HG03457 (cell line): ENCODE measurements at regions not wholly inside any gene's neighbourhood (a gene's known extent, or its start where the extent isn't known, plus 50 kb on each side); places are given as distances from the start of the nearest gene placed in this dataset.
"Not testable (repeated sequence)": the region's sequence is repeated elsewhere in the genome, so short reads cannot be mapped to it uniquely, and the experiment has no call there.

ENCODE experiments used
- ATAC-seq: cut with Tn5 transposase; IDR thresholded peaks from one replicate; pipeline ENCODE4 v1.9.1; 2021; ENCODE audit warnings: moderate number of reproducible peaks; ENCODE audit not compliant: unreplicated experiment

GRCh38 chr4:186954509-186954908 lies 230.9 kb upstream of the FAT1 start:
- ATAC-seq = no peak

GRCh38 chr4:186954956-186955355 lies 231.3 kb upstream of the FAT1 start:
- no peak for ATAC-seq

GRCh38 chr4:186957952-186958555 lies 234.4 kb upstream of the FAT1 start:
- no peak for ATAC-seq

- no peak for ATAC-seq
Observed at GRCh38 chr4:186958726-186959350, 235.2 kb upstream of the FAT1 start.

- ATAC-seq = no peak
Observed at GRCh38 chr4:186979961-186980745, 256.5 kb upstream of the FAT1 start.

GRCh38 chr4:186981161-186981560 lies 257.5 kb upstream of the FAT1 start:
- no peak for ATAC-seq

- no peak for ATAC-seq
Observed at GRCh38 chr4:186982160-186982559, 258.5 kb upstream of the FAT1 start.

- ATAC-seq = no peak
Observed at GRCh38 chr4:186984105-186984644, 260.5 kb upstream of the FAT1 start.

GRCh38 chr4:186999686-187000085 lies 276.0 kb upstream of the FAT1 start:
- no peak for ATAC-seq

GRCh38 chr4:187000281-187000680 lies 276.6 kb upstream of the FAT1 start:
- ATAC-seq = no peak

- not testable (repeated sequence) for ATAC-seq
Observed at GRCh38 chr4:187002133-187002532, 278.5 kb upstream of the FAT1 start.

GRCh38 chr4:187004628-187005027 lies 281.0 kb upstream of the FAT1 start:
- ATAC-seq = no peak

- no peak for ATAC-seq
Observed at GRCh38 chr4:187006189-187006618, 282.5 kb upstream of the FAT1 start.

GRCh38 chr4:187010052-187010451 lies 286.4 kb upstream of the FAT1 start:
- ATAC-seq = no peak

GRCh38 chr4:187016101-187016500 lies 292.4 kb upstream of the FAT1 start:
- no peak for ATAC-seq

GRCh38 chr4:187017147-187017546 lies 293.5 kb upstream of the FAT1 start:
- no peak for ATAC-seq

GRCh38 chr4:187019896-187020295 lies 296.2 kb upstream of the FAT1 start:
- no peak for ATAC-seq

- ATAC-seq = no peak
Observed at GRCh38 chr4:187020676-187021075, 297.0 kb upstream of the FAT1 start.

GRCh38 chr4:187021436-187022205 lies 298.0 kb upstream of the FAT1 start:
- ATAC-seq = no peak

- no peak for ATAC-seq
Observed at GRCh38 chr4:187027272-187027671, 303.6 kb upstream of the FAT1 start.

GRCh38 chr4:187042251-187042650 lies 318.6 kb upstream of the FAT1 start:
- ATAC-seq = no peak
